ENCODE measurements at regions not wholly inside any gene's neighbourhood (a gene's known extent, or its start where the extent isn't known, plus 50 kb on each side); places are given as distances from the start of the nearest gene placed in this dataset.

GRCh38 chr11:122451911-122452310 lies 203.6 kb upstream of the UBASH3B start:
- H3K4me3 ChIP-seq (ENCODE audit: low read depth, low read length), result no peak overlapping the region
- H3K27ac ChIP-seq (ENCODE audit: low read depth), result no peak overlapping the region
- H3K36me3 ChIP-seq (ENCODE audit: insufficient read depth), result no peaks in the 10 kb centered on the region
- 97% methylated on average over 9 of the region's 9 CpGs for WGBS
- no peak for DNase-seq (ENCODE audit: extremely low spot score)
- H3K4me1 ChIP-seq (ENCODE audit: insufficient read depth), result no peaks in the 10 kb centered on the region

- H3K4me3 ChIP-seq (ENCODE audit: low read depth, low read length), result peak overlapping the region; percentile 42
- H3K36me3 ChIP-seq (ENCODE audit: insufficient read depth), result no peaks in the 10 kb centered on the region
- 16% methylated on average over 3 of the region's 3 CpGs for WGBS
- peak; percentile 53 for DNase-seq (ENCODE audit: extremely low spot score)
- no peaks in the 10 kb centered on the region for H3K4me1 ChIP-seq (ENCODE audit: insufficient read depth)
- peak overlapping the region; percentile 14 for H3K27ac ChIP-seq (ENCODE audit: low read depth)
Observed at GRCh38 chr11:122441666-122442035, 213.9 kb upstream of the UBASH3B start.

- WGBS, result 2% methylated on average over 28 of the region's 28 CpGs
- peak overlapping the region; percentile 60 for H3K27ac ChIP-seq (ENCODE audit: low read depth)
- DNase-seq (ENCODE audit: extremely low spot score), result peak; percentile 43
- H3K4me3 ChIP-seq (ENCODE audit: low read depth, low read length), result peak overlapping the region; percentile 42
- no peaks in the 10 kb centered on the region for H3K4me1 ChIP-seq (ENCODE audit: insufficient read depth)
- H3K36me3 ChIP-seq (ENCODE audit: insufficient read depth), result no peaks in the 10 kb centered on the region
Observed at GRCh38 chr11:122440811-122441665, 214.5 kb upstream of the UBASH3B start.

- H3K36me3 ChIP-seq (ENCODE audit: insufficient read depth), result no peaks in the 10 kb centered on the region
- 11% methylated on average over 29 of the region's 29 CpGs for WGBS
- peak overlapping the region; percentile 42 for H3K4me3 ChIP-seq (ENCODE audit: low read depth, low read length)
- peak; percentile 47 for DNase-seq (ENCODE audit: extremely low spot score)
- H3K27ac ChIP-seq (ENCODE audit: low read depth), result no peak overlapping the region
- no peaks in the 10 kb centered on the region for H3K4me1 ChIP-seq (ENCODE audit: insufficient read depth)
Observed at GRCh38 chr11:122439866-122440810, 215.4 kb upstream of the UBASH3B start.

- Histone ChIP-seq H3K4me3 (ENCODE audit: low read depth, low read length) (no peak overlapping the region), H3K27ac (ENCODE audit: low read depth) (no peak overlapping the region), H3K4me1 (ENCODE audit: insufficient read depth) (no peaks in the 10 kb centered on the region), H3K36me3 (ENCODE audit: insufficient read depth) (no peaks in the 10 kb centered on the region)
- no peak for DNase-seq (ENCODE audit: extremely low spot score)
- 87% methylated on average over 3 of the region's 3 CpGs for WGBS
Observed at GRCh38 chr11:122436188-122436555, 219.3 kb upstream of the UBASH3B start.

- H3K4me1 ChIP-seq (ENCODE audit: insufficient read depth), result no peaks in the 10 kb centered on the region
- no peak overlapping the region for H3K27ac ChIP-seq (ENCODE audit: low read depth)
- no peak for DNase-seq (ENCODE audit: extremely low spot score)
- WGBS, result 93% methylated on average over 7 of the region's 7 CpGs
- no peaks in the 10 kb centered on the region for H3K36me3 ChIP-seq (ENCODE audit: insufficient read depth)
- no peak overlapping the region for H3K4me3 ChIP-seq (ENCODE audit: low read depth, low read length)
Observed at GRCh38 chr11:122435540-122436187, 219.9 kb upstream of the UBASH3B start.

- no peak for DNase-seq (ENCODE audit: extremely low spot score)
- Histone ChIP-seq H3K36me3 (ENCODE audit: insufficient read depth) (no peaks in the 10 kb centered on the region), H3K4me1 (ENCODE audit: insufficient read depth) (no peaks in the 10 kb centered on the region), H3K27ac (ENCODE audit: low read depth) (no peak overlapping the region), H3K4me3 (ENCODE audit: low read depth, low read length) (no peak overlapping the region)
- 38% methylated on average over 1 of the region's 1 CpG for WGBS
Observed at GRCh38 chr11:122434786-122435185, 220.7 kb upstream of the UBASH3B start.

GRCh38 chr11:122430490-122430889 lies 225.0 kb upstream of the UBASH3B start:
- H3K4me3 ChIP-seq (ENCODE audit: low read depth, low read length), result no peak overlapping the region
- WGBS, result 96% methylated on average over 4 of the region's 4 CpGs
- H3K36me3 ChIP-seq (ENCODE audit: insufficient read depth), result no peaks in the 10 kb centered on the region
- no peak overlapping the region for H3K27ac ChIP-seq (ENCODE audit: low read depth)
- DNase-seq (ENCODE audit: extremely low spot score), result no peak
- H3K4me1 ChIP-seq (ENCODE audit: insufficient read depth), result no peaks in the 10 kb centered on the region

GRCh38 chr11:122426073-122426472 lies 229.4 kb upstream of the UBASH3B start:
- WGBS, result 78% methylated on average over 2 of the region's 2 CpGs
- Histone ChIP-seq H3K36me3 (ENCODE audit: insufficient read depth) (no peaks in the 10 kb centered on the region), H3K4me1 (ENCODE audit: insufficient read depth) (no peaks in the 10 kb centered on the region), H3K4me3 (ENCODE audit: low read depth, low read length) (no peak overlapping the region), H3K27ac (ENCODE audit: low read depth) (no peak overlapping the region)
- no peak for DNase-seq (ENCODE audit: extremely low spot score)

GRCh38 chr11:122424636-122425035 lies 230.9 kb upstream of the UBASH3B start:
- no peak for DNase-seq (ENCODE audit: extremely low spot score)
- WGBS, result 65% methylated on average over 1 of the region's 1 CpG
- Histone ChIP-seq H3K36me3 (ENCODE audit: insufficient read depth) (no peaks in the 10 kb centered on the region), H3K4me3 (ENCODE audit: low read depth, low read length) (no peak overlapping the region), H3K27ac (ENCODE audit: low read depth) (no peak overlapping the region), H3K4me1 (ENCODE audit: insufficient read depth) (no peaks in the 10 kb centered on the region)

- Histone ChIP-seq H3K36me3 (ENCODE audit: insufficient read depth) (no peaks in the 10 kb centered on the region), H3K4me3 (ENCODE audit: low read depth, low read length) (no peak overlapping the region), H3K27ac (ENCODE audit: low read depth) (no peak overlapping the region), H3K4me1 (ENCODE audit: insufficient read depth) (no peaks in the 10 kb centered on the region)
- 86% methylated on average over 3 of the region's 3 CpGs for WGBS
- DNase-seq (ENCODE audit: extremely low spot score), result no peak
Observed at GRCh38 chr11:122423886-122424285, 231.6 kb upstream of the UBASH3B start.

- WGBS, result 99% methylated on average over 1 of the region's 1 CpG
- Histone ChIP-seq H3K27ac (ENCODE audit: low read depth) (no peak overlapping the region), H3K36me3 (ENCODE audit: insufficient read depth) (no peaks in the 10 kb centered on the region), H3K4me3 (ENCODE audit: low read depth, low read length) (no peak overlapping the region), H3K4me1 (ENCODE audit: insufficient read depth) (no peaks in the 10 kb centered on the region)
- DNase-seq (ENCODE audit: extremely low spot score), result no peak
Observed at GRCh38 chr11:122423273-122423672, 232.2 kb upstream of the UBASH3B start.

GRCh38 chr11:122422682-122423081 lies 232.8 kb upstream of the UBASH3B start:
- Histone ChIP-seq H3K4me3 (ENCODE audit: low read depth, low read length) (no peak overlapping the region), H3K27ac (ENCODE audit: low read depth) (no peak overlapping the region), H3K36me3 (ENCODE audit: insufficient read depth) (no peaks in the 10 kb centered on the region), H3K4me1 (ENCODE audit: insufficient read depth) (no peaks in the 10 kb centered on the region)
- WGBS, result 94% methylated on average over 4 of the region's 4 CpGs
- no peak for DNase-seq (ENCODE audit: extremely low spot score)

Measured in urinary bladder (tissue), 3 donors.